HEK293 (cell line): ENCODE measurements at regions not wholly inside any gene's neighbourhood (a gene's known extent, or its start where the extent isn't known, plus 50 kb on each side); places are given as distances from the start of the nearest gene placed in this dataset.

Source experiments
- CTCF ChIA-PET: fragments of 350-600 bp; formaldehyde crosslinking; extraction: SDS; loops from one replicate; lab custom pipeline; 2021; ENCODE audit warnings: antibody characterized with exemption; lab: Yijun Ruan, JAX
- POLR2A ChIA-PET: fragments of 300-600 bp; formaldehyde crosslinking; extraction: SDS; loops from one replicate; lab custom pipeline; 2020; ENCODE audit warnings: antibody characterized with exemption, inconsistent platforms; lab: Yijun Ruan, JAX
- H3K27ac ChIP-seq: fragments of 200-500 bp; sonication (Bioruptor generic); 2 replicates; pipeline ENCODE4 v1.5.1; 2014; ENCODE audit warnings: low read depth, low read length, control low read depth, inconsistent platforms; ENCODE audit errors: extremely low read depth
- H3K36me3 ChIP-seq, 2 experiments: fragments of 200-500 bp in 1 of 2; sonication (Bioruptor generic) in 1 of 2; 1 replicate in 1 of 2; 2 replicates in 1 of 2; pipeline ENCODE4 v1.5.1; 2014 to 2017; ENCODE audit warnings: inconsistent platforms in 2 of 2, low read length in 2 of 2; ENCODE audit not compliant: control insufficient read depth in 2 of 2, insufficient read depth in 1 of 2
- H3K4me1 ChIP-seq: fragments of 200-500 bp; sonication (Bioruptor generic); 2 replicates; pipeline ENCODE4 v1.5.1; 2014; ENCODE audit warnings: mild to moderate bottlenecking, low read length, inconsistent platforms; ENCODE audit not compliant: control insufficient read depth, insufficient read depth
- H3K4me3 ChIP-seq: 2 replicates; pipeline ENCODE4 v1.5.1; 2011; ENCODE audit warnings: low read depth, mild to moderate bottlenecking, control low read depth, low read length, moderate library complexity
- H3K9me3 ChIP-seq: fragments of 200-500 bp; sonication (Bioruptor generic); 2 replicates; pipeline ENCODE4 v1.5.1; 2014; ENCODE audit warnings: low read depth, low read length, inconsistent platforms; ENCODE audit not compliant: control insufficient read depth, insufficient read depth
- KLF16 ChIP-seq: fragments of 450-650 bp; formaldehyde crosslinking; IDR thresholded peaks from 2 replicates; pipeline ENCODE4 v1.5.1; 2017; ENCODE audit warnings: missing biosample characterization, missing genetic modification characterization
- PBX3 ChIP-seq: sonication (generic); formaldehyde crosslinking; IDR thresholded peaks from 2 replicates; pipeline ENCODE4 v1.8.1; 2022; ENCODE audit warnings: mild to moderate bottlenecking, moderate library complexity, missing genetic modification reagents
- PRDM1 ChIP-seq: fragments of 450-650 bp; formaldehyde crosslinking; IDR thresholded peaks from 2 replicates; pipeline ENCODE4; 2016; ENCODE audit warnings: missing biosample characterization, missing genetic modification characterization
- SP2 ChIP-seq: fragments of 450-650 bp; formaldehyde crosslinking; IDR thresholded peaks from 2 replicates; pipeline ENCODE4 v1.5.1; 2016; ENCODE audit warnings: missing biosample characterization, missing genetic modification characterization
- TCF7L2 ChIP-seq: IDR thresholded peaks from 2 replicates; pipeline ENCODE4 v1.6.1; 2011; ENCODE audit warnings: low read depth, mild to moderate bottlenecking, inconsistent platforms, low read length, moderate library complexity, borderline replicate concordance
- YY1 ChIP-seq: fragments of 450-650 bp; formaldehyde crosslinking; IDR thresholded peaks from 2 replicates; pipeline ENCODE4 v1.5.1; 2018; ENCODE audit warnings: missing biosample characterization, missing genetic modification characterization
- ZBTB11 ChIP-seq: fragments of 450-650 bp; formaldehyde crosslinking; conservative IDR thresholded peaks from 2 replicates; pipeline ENCODE4 v1.5.1; 2016; ENCODE audit warnings: low read depth, missing biosample characterization, missing genetic modification characterization
- ZBTB21 ChIP-seq: fragments of 450-650 bp; formaldehyde crosslinking; IDR thresholded peaks from 2 replicates; pipeline ENCODE4 v1.5.1; 2017; ENCODE audit warnings: missing biosample characterization, missing genetic modification characterization
- ZBTB26 ChIP-seq: fragments of 450-650 bp; formaldehyde crosslinking; optimal IDR thresholded peaks from 2 replicates; pipeline ENCODE3; 2016; ENCODE audit warnings: missing biosample characterization, mild to moderate bottlenecking, missing genetic modification characterization
- ZFP3 ChIP-seq: fragments of 450-650 bp; formaldehyde crosslinking; IDR thresholded peaks from 2 replicates; pipeline ENCODE4 v1.5.1; 2016; ENCODE audit warnings: low read depth, missing biosample characterization, missing genetic modification characterization
- ZNF114 ChIP-seq: fragments of 450-650 bp; formaldehyde crosslinking; IDR thresholded peaks from 2 replicates; pipeline ENCODE4 v1.5.0; 2017; ENCODE audit warnings: missing biosample characterization, missing genetic modification characterization
- ZNF184 ChIP-seq: fragments of 450-650 bp; IDR thresholded peaks from 2 replicates; pipeline ENCODE4 v1.5.1; 2018; ENCODE audit warnings: missing biosample characterization, mild to moderate bottlenecking, missing genetic modification characterization
- ZNF19 ChIP-seq: fragments of 450-650 bp; formaldehyde crosslinking; IDR thresholded peaks from 2 replicates; pipeline ENCODE4; 2016; ENCODE audit warnings: missing biosample characterization, missing genetic modification characterization, low read depth
- ZNF223 ChIP-seq: fragments of 450-650 bp; formaldehyde crosslinking; IDR thresholded peaks from 2 replicates; pipeline ENCODE4 v1.5.1; 2016; ENCODE audit warnings: missing biosample characterization, missing genetic modification characterization
- ZNF280C ChIP-seq: fragments of 450-650 bp; formaldehyde crosslinking; IDR thresholded peaks from 2 replicates; pipeline ENCODE4 v1.5.1; 2016; ENCODE audit warnings: missing biosample characterization, missing genetic modification characterization
- ZNF324 ChIP-seq: fragments of 450-650 bp; formaldehyde crosslinking; IDR thresholded peaks from 2 replicates; pipeline ENCODE4 v1.5.1; 2016; ENCODE audit warnings: missing biosample characterization, missing genetic modification characterization
- ZNF394 ChIP-seq: fragments of 450-650 bp; formaldehyde crosslinking; IDR thresholded peaks from 2 replicates; pipeline ENCODE4 v1.5.1; 2016; ENCODE audit warnings: missing biosample characterization, missing genetic modification characterization, mild to moderate bottlenecking, moderate library complexity, borderline replicate concordance
- ZNF585B ChIP-seq: fragments of 450-650 bp; formaldehyde crosslinking; IDR thresholded peaks from 2 replicates; pipeline ENCODE4 v1.5.1; 2016; ENCODE audit warnings: missing biosample characterization, missing genetic modification characterization
- ZNF610 ChIP-seq: fragments of 450-650 bp; formaldehyde crosslinking; IDR thresholded peaks from 2 replicates; pipeline ENCODE4 v1.5.1; 2016; ENCODE audit warnings: missing biosample characterization, missing genetic modification characterization, borderline replicate concordance
- ZNF623 ChIP-seq: fragments of 450-650 bp; formaldehyde crosslinking; IDR thresholded peaks from 2 replicates; pipeline ENCODE4 v1.5.1; 2016; ENCODE audit warnings: missing biosample characterization, missing genetic modification characterization
- ZNF701 ChIP-seq: fragments of 450-650 bp; formaldehyde crosslinking; IDR thresholded peaks from 2 replicates; pipeline ENCODE4 v1.5.1; 2016; ENCODE audit warnings: missing biosample characterization, missing genetic modification characterization
- ZNF776 ChIP-seq: fragments of 450-650 bp; formaldehyde crosslinking; IDR thresholded peaks from 2 replicates; pipeline ENCODE4 v1.5.0; 2017; ENCODE audit warnings: missing biosample characterization, missing genetic modification characterization, borderline replicate concordance
- ZNF777 ChIP-seq: fragments of 450-650 bp; formaldehyde crosslinking; IDR thresholded peaks from 2 replicates; pipeline ENCODE4 v1.5.1; 2017; ENCODE audit warnings: missing biosample characterization, missing genetic modification characterization, borderline replicate concordance

GRCh38 chr7:125563964-125564529 is 634.4 kb upstream of the POT1 start:
- H3K36me3 ChIP-seq = no peaks in the 10 kb centered on the region
- H3K4me3 ChIP-seq = no peak overlapping the region
- TF ChIP-seq ZNF184 (tag by site-specific recombination) (no peak), ZNF114 (tag by site-specific recombination) (no peak), YY1 (tag by site-specific recombination) (no peak), ZNF610 (tag by site-specific recombination) (no peak), ZNF777 (no peak), KLF16 (tag by site-specific recombination) (no peak)
- H3K9me3 ChIP-seq = no peaks in the 10 kb centered on the region
- CTCF ChIA-PET = no interaction called here
- no peak overlapping the region for H3K27ac ChIP-seq
- no peaks in the 10 kb centered on the region for H3K4me1 ChIP-seq
- POLR2A ChIA-PET = no interaction called here

- TF ChIP-seq YY1 (tag by site-specific recombination) = no peak
- TF ChIP-seq ZNF623 = no peak
- TF ChIP-seq ZNF19 (tag by site-specific recombination) = no peak
- no peak for TF ChIP-seq PRDM1 (tag by site-specific recombination)
- no peak for TF ChIP-seq ZBTB21 (tag by site-specific recombination)
- TF ChIP-seq PBX3 (CRISPR knock-in tag) = no peak
- no peak for TF ChIP-seq ZNF585B (tag by site-specific recombination)
- Histone ChIP-seq H3K27ac (no peak overlapping the region), H3K4me3 (no peak overlapping the region), H3K4me1 (no peaks in the 10 kb centered on the region), H3K9me3 (no peaks in the 10 kb centered on the region), H3K36me3 (no peaks in the 10 kb centered on the region)
- CTCF ChIA-PET = no interaction called here
- POLR2A ChIA-PET = no interaction called here
These were observed 633.9 kb upstream of the POT1 start for GRCh38 chr7:125563557-125563956.

- CTCF ChIA-PET = no interaction called here
- TF ChIP-seq ZBTB11 = no peak
- TF ChIP-seq ZBTB26 (tag by site-specific recombination) = no peak
- no peak for TF ChIP-seq ZNF223 (tag by site-specific recombination)
- no peak for TF ChIP-seq ZNF776
- TF ChIP-seq ZFP3 (tag by site-specific recombination) = no peak
- no peak for TF ChIP-seq TCF7L2
- TF ChIP-seq ZNF324 (tag by site-specific recombination) = no peak
- no peak for TF ChIP-seq SP2 (tag by site-specific recombination)
- no peak for TF ChIP-seq ZNF394 (tag by site-specific recombination)
- no peak for TF ChIP-seq ZNF280C (tag by site-specific recombination)
- TF ChIP-seq ZNF701 = no peak
These were observed 631.4 kb upstream of the POT1 start for GRCh38 chr7:125561006-125561405.

More at GRCh38 chr7:125561006-125561405, 631.4 kb upstream of the POT1 start:
- Histone ChIP-seq H3K4me1 (no peaks in the 10 kb centered on the region), H3K27ac (no peak overlapping the region), H3K36me3 (no peaks in the 10 kb centered on the region), H3K9me3 (no peaks in the 10 kb centered on the region), H3K4me3 (no peak overlapping the region)
- POLR2A ChIA-PET = no interaction called here
